ENCODE measurements at regions not wholly inside any gene's neighbourhood (a gene's known extent, or its start where the extent isn't known, plus 50 kb on each side); places are given as distances from the start of the nearest gene placed in this dataset.

GRCh38 chr17:15006421-15007128 is 258.6 kb downstream of the PMP22 start:
- H3K4me3 ChIP-seq (ENCODE audit: low read depth, low read length) = no peak overlapping the region
- no peak for DNase-seq
- TF ChIP-seq CTCF (IDR thresholded peaks at IDR 0.05; ENCODE audit: low read depth, low read length, missing control alignments) = no peak
- no peaks in the 10 kb centered on the region for H3K27me3 ChIP-seq (replicated peaks)
- no peaks in the 10 kb centered on the region for H3K36me3 ChIP-seq (replicated peaks)
- no peak overlapping the region for H3K27ac ChIP-seq
- in situ Hi-C loops (cut with HindIII; ENCODE audit: low pct_ligation_motif_present, low sequenced_read_pairs) = no loop called here

- no peak overlapping the region for H3K4me3 ChIP-seq (ENCODE audit: low read depth, low read length)
- H3K36me3 ChIP-seq (replicated peaks) = no peaks in the 10 kb centered on the region
- no peak for TF ChIP-seq CTCF (IDR thresholded peaks at IDR 0.05; ENCODE audit: low read depth, low read length, missing control alignments)
- in situ Hi-C loops (cut with HindIII; ENCODE audit: low pct_ligation_motif_present, low sequenced_read_pairs) = no loop called here
- no peak for DNase-seq
- H3K27ac ChIP-seq = no peak overlapping the region
- H3K27me3 ChIP-seq (replicated peaks) = no peaks in the 10 kb centered on the region
Measured at GRCh38 chr17:15000661-15001060, 264.5 kb downstream of the PMP22 start.

GRCh38 chr17:14997290-14997689 is 267.8 kb downstream of the PMP22 start:
- no peak overlapping the region for H3K4me3 ChIP-seq (ENCODE audit: low read depth, low read length)
- in situ Hi-C loops (cut with HindIII; ENCODE audit: low pct_ligation_motif_present, low sequenced_read_pairs) = no loop called here

GRCh38 chr17:14986127-14986526 is 279.0 kb downstream of the PMP22 start:
- H3K36me3 ChIP-seq (replicated peaks) = no peaks in the 10 kb centered on the region
- H3K4me3 ChIP-seq (ENCODE audit: low read depth, low read length) = no peak overlapping the region
- H3K27me3 ChIP-seq (replicated peaks) = no peaks in the 10 kb centered on the region
- DNase-seq = no peak
- no peak for TF ChIP-seq CTCF (IDR thresholded peaks at IDR 0.05; ENCODE audit: low read depth, low read length, missing control alignments)
- in situ Hi-C loops (cut with HindIII; ENCODE audit: low pct_ligation_motif_present, low sequenced_read_pairs) = no loop called here
- H3K27ac ChIP-seq = no peak overlapping the region

More at GRCh38 chr17:14997290-14997689, 267.8 kb downstream of the PMP22 start:
- H3K27me3 ChIP-seq (replicated peaks) = no peaks in the 10 kb centered on the region
- H3K27ac ChIP-seq = no peak overlapping the region
- no peak for TF ChIP-seq CTCF (IDR thresholded peaks at IDR 0.05; ENCODE audit: low read depth, low read length, missing control alignments)
- no peak for DNase-seq
- H3K36me3 ChIP-seq (replicated peaks) = no peaks in the 10 kb centered on the region

- Histone ChIP-seq H3K4me3 (ENCODE audit: low read depth, low read length) (no peak overlapping the region), H3K27me3 (replicated peaks) (no peaks in the 10 kb centered on the region), H3K27ac (no peak overlapping the region), H3K36me3 (replicated peaks) (no peaks in the 10 kb centered on the region)
- in situ Hi-C loops (cut with HindIII; ENCODE audit: low pct_ligation_motif_present, low sequenced_read_pairs) = no loop called here
- DNase-seq = no peak
- no peak for TF ChIP-seq CTCF (IDR thresholded peaks at IDR 0.05; ENCODE audit: low read depth, low read length, missing control alignments)
Measured at GRCh38 chr17:14972844-14973243, 292.3 kb downstream of the PMP22 start.

GRCh38 chr17:14971054-14971453 is 294.1 kb downstream of the PMP22 start:
- Histone ChIP-seq H3K27me3 (replicated peaks) (no peaks in the 10 kb centered on the region), H3K27ac (no peak overlapping the region), H3K36me3 (replicated peaks) (no peaks in the 10 kb centered on the region), H3K4me3 (ENCODE audit: low read depth, low read length) (no peak overlapping the region)
- TF ChIP-seq CTCF (IDR thresholded peaks at IDR 0.05; ENCODE audit: low read depth, low read length, missing control alignments) = no peak
- in situ Hi-C loops (cut with HindIII; ENCODE audit: low pct_ligation_motif_present, low sequenced_read_pairs) = no loop called here
- no peak for DNase-seq
